ENCODE measurements at regions not wholly inside any gene's neighbourhood (a gene's known extent, or its start where the extent isn't known, plus 50 kb on each side); places are given as distances from the start of the nearest gene placed in this dataset.

- TF ChIP-seq EZH2 (IDR thresholded peaks at IDR 0.05) (no peak), POLR2AphosphoS5 (IDR thresholded peaks at IDR 0.05; ENCODE audit: borderline replicate concordance, low read depth, low read length) (no peak)
Measured at GRCh38 chr7:13028825-13029099, 341.3 kb downstream of the ARL4A start.
